ENCODE measurements at regions not wholly inside any gene's neighbourhood (a gene's known extent, or its start where the extent isn't known, plus 50 kb on each side); places are given as distances from the start of the nearest gene placed in this dataset.
"Not testable (repeated sequence)": the region's sequence is repeated elsewhere in the genome, so short reads cannot be mapped to it uniquely, and the experiment has no call there.

- DNase-seq (ENCODE audit: low spot score); in situ Hi-C loops (cut with HindIII; ENCODE audit: low sequenced_read_pairs): not testable (repeated sequence)
These were observed 101.1 kb upstream of the LOC128125822 start for GRCh38 chr6:63471145-63471544.

DNA sequence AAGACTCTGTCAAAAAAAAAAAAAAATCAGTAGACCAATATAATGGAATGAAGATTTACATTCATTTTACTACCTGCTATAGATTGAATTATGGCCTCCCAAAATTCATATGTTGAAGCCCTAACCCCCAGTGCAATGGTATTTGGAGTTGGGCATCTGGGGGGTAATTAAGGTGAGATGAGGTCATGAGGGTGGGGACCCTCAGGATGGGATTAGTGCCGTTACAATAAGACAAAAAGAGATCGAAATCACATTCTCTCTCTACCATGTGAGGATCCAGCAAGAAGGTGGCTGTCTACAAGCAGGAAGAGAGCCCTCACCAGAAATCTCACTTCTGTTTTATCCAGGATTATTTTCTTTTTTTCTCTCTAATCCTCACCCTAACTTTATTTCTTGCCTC lies 100.6 kb upstream of the LOC128125822 start:
- in situ Hi-C loops (cut with HindIII; ENCODE audit: low sequenced_read_pairs), result no loop called here
- no peak for DNase-seq (ENCODE audit: low spot score)

DNA sequence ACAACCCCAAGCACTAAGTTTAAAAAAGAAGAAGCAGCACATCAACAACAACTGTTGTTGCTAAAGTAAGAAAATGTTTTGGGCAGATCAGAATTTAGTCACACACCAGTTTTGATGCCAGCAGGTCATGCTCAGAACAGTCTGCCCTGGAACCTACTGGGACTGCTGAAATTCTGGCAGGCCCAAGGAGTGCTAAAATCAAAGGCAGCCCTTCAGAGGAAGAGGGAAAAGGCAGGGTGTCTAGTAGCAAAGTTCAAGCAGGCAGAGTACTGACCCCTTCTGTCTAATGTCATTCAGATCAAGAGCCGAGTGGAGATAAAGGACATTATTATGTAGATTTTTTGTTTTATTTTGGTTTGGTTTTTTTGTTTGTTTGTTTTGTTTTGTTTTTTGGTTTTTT lies 96.6 kb upstream of the LOC128125822 start:
- no peak for DNase-seq (ENCODE audit: low spot score)
- in situ Hi-C loops (cut with HindIII; ENCODE audit: low sequenced_read_pairs), result no loop called here

DNA sequence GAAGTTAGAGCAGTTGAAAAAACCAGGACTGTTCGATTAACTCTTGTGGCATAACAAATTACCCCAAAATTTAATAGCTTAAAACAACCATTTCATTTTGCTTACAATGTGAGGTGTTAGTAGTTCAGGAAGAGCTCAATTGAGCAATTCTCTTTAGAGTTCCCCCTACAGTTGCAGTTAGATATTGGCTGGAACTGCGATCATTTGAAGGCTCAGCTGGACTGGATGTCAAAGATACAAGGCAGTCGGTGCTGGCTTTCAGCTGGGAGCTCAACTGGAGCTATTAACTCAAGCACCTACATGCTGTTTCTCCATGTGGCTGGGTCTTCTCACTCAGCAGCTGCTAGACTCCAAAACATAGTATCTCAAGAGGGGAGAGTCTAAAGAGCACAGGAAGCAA lies 96.0 kb upstream of the LOC128125822 start:
- DNase-seq (ENCODE audit: low spot score), result no peak
- in situ Hi-C loops (cut with HindIII; ENCODE audit: low sequenced_read_pairs), result no loop called here

DNA sequence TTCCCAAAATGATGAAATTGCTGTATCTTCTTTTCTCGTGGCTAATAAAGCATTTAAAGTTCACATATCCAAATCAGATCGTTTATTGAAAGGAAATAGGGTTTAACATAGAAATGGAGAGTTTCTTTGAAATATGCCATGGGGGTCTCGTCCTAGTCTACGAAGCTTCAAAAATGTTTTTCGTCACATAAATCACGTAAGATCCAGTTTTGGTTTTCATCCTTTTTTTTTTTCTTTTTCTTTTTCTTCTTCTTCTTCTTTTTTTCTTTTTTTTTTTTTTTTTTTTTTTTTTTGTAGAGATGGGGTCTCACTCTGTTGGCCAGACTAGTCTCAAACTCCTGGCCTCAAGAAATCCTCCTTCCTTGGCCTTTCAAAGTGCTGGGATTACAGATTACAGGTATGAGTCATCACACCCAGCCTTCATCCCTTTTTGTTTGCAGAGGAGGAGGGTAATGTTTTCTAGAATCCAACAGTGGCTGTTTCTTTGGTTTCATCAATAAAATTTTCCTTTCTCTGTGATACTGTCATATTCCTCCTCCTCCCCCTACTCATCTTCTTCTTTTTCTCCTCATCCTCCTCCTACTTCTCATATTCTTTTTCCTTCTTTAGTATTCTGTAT lies 94.7 kb upstream of the LOC128125822 start:
- in situ Hi-C loops (cut with HindIII; ENCODE audit: low sequenced_read_pairs), result no loop called here
- DNase-seq (ENCODE audit: low spot score), result no peak

- no peak for DNase-seq (ENCODE audit: low spot score)
- in situ Hi-C loops (cut with HindIII; ENCODE audit: low sequenced_read_pairs), result no loop called here
These were observed 93.5 kb upstream of the LOC128125822 start for GRCh38 chr6:63478734-63479133.

GRCh38 chr6:63486196-63486595 lies 86.1 kb upstream of the LOC128125822 start:
- DNase-seq (ENCODE audit: low spot score), result no peak
- in situ Hi-C loops (cut with HindIII; ENCODE audit: low sequenced_read_pairs), result no loop called here

DNA sequence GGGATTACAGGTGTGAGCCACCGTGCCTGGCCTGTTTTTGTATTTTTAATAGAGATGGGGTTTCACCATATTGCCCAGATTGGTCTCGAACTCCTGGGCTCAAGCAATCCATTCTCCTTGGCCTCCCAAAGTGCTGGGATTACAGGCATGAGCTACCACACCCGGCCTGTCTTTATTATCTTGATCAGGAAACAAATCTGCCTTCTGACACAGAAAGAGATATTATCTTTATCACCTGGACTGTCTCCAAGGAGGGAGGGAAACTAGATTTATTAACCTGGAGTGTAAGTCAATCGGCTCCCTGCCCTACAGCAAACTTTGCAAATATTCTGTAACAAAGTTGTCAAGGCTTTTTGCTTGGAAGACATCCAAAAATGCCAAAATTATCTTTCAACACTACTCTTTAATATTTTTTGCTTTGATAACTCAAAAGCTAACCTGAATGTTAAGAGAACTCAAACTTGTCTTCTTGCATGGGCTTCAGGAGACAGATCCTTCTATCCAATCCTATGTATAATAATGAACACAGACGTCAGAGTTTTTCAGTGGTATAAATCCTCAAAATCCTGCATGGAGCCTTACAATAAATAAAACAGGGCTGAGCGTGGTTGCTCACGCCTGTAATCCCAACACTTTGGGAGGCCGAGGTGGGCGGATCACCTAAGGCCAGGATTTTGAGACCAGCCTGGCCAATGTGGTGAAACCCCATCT lies 85.0 kb upstream of the LOC128125822 start:
- in situ Hi-C loops (cut with HindIII; ENCODE audit: low sequenced_read_pairs), result no loop called here
- no peak for DNase-seq (ENCODE audit: low spot score)

- in situ Hi-C loops (cut with HindIII; ENCODE audit: low sequenced_read_pairs), result no loop called here
- no peak for DNase-seq (ENCODE audit: low spot score)
These were observed 81.2 kb upstream of the LOC128125822 start for GRCh38 chr6:63491119-63491518.

DNA sequence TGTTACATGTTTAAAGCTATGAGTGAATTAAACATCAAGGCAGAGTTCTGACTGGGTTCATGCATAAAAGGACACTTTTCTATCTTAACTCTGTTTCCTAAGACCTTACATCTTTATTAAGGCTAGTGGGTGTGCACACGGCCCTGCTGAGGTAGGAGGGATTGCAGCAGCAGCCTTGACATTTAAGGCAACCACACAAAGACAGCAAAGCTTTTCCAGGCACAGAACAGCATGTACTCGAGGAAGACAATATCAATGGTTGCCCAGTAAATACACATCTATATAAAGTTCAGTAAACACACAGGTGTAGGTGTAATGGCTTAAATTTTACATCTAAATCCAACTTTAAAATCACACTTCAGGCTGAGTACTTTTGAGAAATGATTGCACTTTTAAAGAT lies 79.8 kb upstream of the LOC128125822 start:
- in situ Hi-C loops (cut with HindIII; ENCODE audit: low sequenced_read_pairs), result no loop called here
- no peak for DNase-seq (ENCODE audit: low spot score)

DNA sequence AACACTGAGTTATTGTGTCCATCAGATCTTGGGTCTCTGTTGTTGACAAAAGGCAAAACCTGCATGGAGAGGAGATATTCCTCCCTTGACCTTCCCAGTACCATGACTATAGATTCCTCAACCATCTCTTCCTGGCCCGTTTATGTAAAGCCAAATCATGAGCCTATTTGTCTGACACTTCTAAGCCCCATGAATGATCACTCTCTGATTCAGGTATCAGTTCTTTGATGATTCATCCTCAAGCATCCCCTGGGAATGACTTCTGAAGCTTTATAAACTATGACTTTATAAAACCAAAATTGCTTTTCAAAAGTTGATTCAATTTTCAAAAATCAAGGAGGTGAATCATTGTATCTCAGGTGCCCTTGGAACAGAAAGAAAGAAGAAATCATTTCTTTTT lies 78.7 kb upstream of the LOC128125822 start:
- in situ Hi-C loops (cut with HindIII; ENCODE audit: low sequenced_read_pairs), result no loop called here
- DNase-seq (ENCODE audit: low spot score), result no peak

DNA sequence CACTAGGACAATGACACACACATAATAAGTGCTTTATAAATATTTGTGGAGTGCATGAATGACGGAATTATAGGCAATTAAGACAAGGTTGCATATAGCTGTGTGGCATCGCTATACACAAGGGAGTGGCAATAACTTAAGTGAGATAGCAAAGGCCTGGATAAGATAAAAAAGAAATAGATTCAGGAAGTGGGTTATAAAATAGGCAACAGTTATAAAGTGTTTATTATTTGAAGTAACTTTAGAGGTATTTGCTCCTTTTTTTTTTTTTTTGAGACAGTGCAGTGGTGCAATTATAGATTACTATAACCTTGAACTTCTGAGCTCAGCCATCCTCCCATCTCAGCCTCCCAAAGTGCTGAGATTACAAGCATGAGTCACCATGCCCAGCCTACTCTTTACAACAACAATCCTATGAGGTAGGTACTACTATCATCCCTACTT lies 75.9 kb upstream of the LOC128125822 start:
- in situ Hi-C loops (cut with HindIII; ENCODE audit: low sequenced_read_pairs), result no loop called here
- DNase-seq (ENCODE audit: low spot score), result no peak

DNA sequence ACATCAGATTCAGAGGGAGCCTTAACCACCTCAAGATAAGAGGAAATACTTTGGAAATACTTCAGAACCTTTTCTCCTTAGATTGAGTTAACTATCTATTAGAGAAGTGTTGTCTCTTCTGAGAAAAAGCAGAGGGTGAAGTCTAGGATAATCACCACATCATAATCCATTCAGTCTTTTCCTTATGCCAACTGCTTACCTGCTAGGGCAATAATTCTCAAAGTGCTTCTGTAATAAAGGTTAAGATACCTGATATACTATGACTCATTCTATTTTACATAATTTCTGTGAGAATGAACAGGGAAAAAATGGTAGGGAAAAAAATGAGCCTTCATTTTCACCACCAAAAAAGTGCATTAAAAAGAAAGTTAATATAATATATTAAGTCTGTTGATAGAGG lies 70.1 kb upstream of the LOC128125822 start:
- no peak for DNase-seq (ENCODE audit: low spot score)
- in situ Hi-C loops (cut with HindIII; ENCODE audit: low sequenced_read_pairs), result no loop called here

- in situ Hi-C loops (cut with HindIII; ENCODE audit: low sequenced_read_pairs), result no loop called here
These were observed 69.1 kb upstream of the LOC128125822 start for GRCh38 chr6:63503199-63503598.

DNA sequence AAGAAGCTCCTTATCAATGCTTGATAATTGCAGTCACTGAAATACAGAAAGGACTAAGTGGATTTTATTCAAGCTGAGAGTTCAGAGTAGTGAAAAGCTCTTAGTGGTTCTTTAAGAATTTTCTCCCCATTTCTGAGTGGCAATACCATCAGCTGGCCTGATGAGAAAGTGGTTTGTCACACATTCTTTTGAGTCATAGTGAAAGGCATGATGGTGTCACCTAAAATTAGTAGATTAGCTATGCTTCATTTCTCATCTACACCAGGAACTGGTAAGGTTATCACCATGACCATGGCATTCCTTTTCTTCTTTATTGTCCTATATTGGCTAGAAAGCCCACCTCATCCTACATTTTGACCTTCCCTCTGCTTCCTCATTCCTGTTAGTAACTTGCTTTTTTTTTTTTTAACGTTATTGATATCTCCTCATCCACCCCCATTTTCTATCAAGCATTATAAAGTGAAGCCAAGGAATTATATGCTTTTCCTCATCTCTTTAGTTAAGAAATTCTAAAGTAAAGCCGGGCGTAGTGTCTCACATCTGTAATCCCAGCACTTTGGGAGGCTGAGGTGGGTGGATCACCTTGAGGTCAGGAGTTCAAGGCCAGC lies 67.4 kb upstream of the LOC128125822 start:
- no peak for DNase-seq (ENCODE audit: low spot score)

More at GRCh38 chr6:63503199-63503598, 69.1 kb upstream of the LOC128125822 start:
- no peak for DNase-seq (ENCODE audit: low spot score)

GRCh38 chr6:63507096-63507495 lies 65.2 kb upstream of the LOC128125822 start:
- in situ Hi-C loops (cut with HindIII; ENCODE audit: low sequenced_read_pairs), result no loop called here
- DNase-seq (ENCODE audit: low spot score), result no peak

More for the DNA sequence above, 67.4 kb upstream of the LOC128125822 start:
- in situ Hi-C loops (cut with HindIII; ENCODE audit: low sequenced_read_pairs), result no loop called here

- in situ Hi-C loops (cut with HindIII; ENCODE audit: low sequenced_read_pairs), result no loop called here
- DNase-seq (ENCODE audit: low spot score), result no peak
These were observed 62.5 kb upstream of the LOC128125822 start for GRCh38 chr6:63509652-63510352.

DNA sequence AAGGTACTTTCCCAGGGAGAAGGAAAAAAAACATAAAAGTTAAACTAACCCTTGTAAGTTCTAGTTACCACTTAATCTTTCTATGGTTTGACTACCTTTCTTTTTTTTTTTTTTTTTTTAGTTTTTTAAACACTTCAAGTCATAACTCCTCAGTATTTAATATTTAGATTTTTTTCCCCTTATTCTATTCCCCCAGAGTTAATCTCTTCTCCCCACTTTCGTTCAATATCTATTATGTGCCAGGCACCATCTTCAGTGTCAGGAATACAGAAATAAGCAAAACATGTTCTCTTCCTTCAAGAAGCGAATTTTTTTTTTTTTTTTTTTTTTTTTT lies 62.0 kb upstream of the LOC128125822 start:
- no peak for DNase-seq (ENCODE audit: low spot score)
- in situ Hi-C loops (cut with HindIII; ENCODE audit: low sequenced_read_pairs), result no loop called here

DNA sequence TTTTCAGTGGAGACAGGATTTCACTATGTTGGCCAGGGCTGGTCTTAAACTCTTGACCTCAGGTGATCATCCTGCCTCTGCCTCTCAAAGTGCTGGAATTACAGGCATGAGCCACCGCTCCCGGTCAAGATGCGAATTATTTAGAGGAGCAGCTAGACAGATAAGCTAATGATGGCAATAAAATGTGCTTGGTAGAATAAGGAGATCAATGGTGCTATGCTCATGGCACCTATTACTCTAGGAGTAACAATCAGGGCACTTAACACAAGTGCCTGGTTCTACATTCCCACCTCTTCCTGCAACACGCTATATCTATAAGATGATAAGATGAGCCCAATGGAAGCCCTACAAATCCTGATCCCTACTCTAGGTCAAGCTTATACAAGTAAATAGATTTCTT lies 61.4 kb upstream of the LOC128125822 start:
- in situ Hi-C loops (cut with HindIII; ENCODE audit: low sequenced_read_pairs), result no loop called here
- no peak for DNase-seq (ENCODE audit: low spot score)

DNA sequence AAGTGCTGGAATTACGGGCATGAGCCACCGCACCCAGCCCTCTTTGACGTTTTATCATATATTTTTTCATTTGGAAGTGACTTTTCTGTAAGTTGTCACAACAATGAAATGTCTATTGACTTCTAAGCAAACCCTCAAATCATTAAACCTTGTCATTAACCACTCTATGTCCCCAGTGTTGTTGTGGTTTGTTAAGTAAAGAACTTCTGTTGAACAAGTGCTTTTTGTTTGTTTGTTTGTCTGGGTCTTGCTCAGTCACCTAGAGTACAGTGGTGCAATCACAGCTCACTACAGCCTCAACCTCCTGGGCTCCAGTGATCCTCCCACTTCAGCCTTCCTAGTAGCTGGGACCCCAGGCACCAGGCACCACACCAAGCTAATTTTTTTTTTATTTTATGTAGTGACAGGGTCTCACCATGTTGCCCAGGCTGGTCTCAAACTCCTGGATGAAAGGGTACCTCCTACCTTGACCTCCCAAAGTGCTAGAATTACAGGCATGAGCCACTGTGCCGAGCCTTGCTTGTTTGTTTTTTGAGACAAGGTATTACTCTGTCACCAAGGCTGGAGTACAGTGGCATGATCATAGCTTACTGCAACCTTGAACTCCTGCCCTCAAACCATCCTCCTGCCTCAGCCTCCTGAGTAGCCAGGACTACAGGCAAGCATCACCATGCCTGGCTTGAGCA lies 57.6 kb upstream of the LOC128125822 start:
- in situ Hi-C loops (cut with HindIII; ENCODE audit: low sequenced_read_pairs), result no loop called here

More for the DNA sequence above, 57.6 kb upstream of the LOC128125822 start:
- DNase-seq (ENCODE audit: low spot score), result no peak

Data from G401 (cell line).